Activated CD8-positive, alpha-beta memory T cell treated with anti-CD3 and anti-CD28 coated beads for 24 hours (primary cell): ENCODE measurements at regions not wholly inside any gene's neighbourhood (a gene's known extent, or its start where the extent isn't known, plus 50 kb on each side); places are given as distances from the start of the nearest gene placed in this dataset.
"Not testable (repeated sequence)": the region's sequence is repeated elsewhere in the genome, so short reads cannot be mapped to it uniquely, and the experiment has no call there.

Source experiments
- DNase-seq: peaks from one replicate; pipeline ENCODE4 v3.0.0-alpha.2; 2020

- DNase-seq = no peak
Measured at GRCh38 chr18:42334931-42335330, 379.9 kb downstream of the PIK3C3 start.

- no peak for DNase-seq
Measured at GRCh38 chr18:42336139-42336538, 381.1 kb downstream of the PIK3C3 start.

- DNase-seq = not testable (repeated sequence)
Measured at GRCh38 chr18:42337337-42337736, 382.3 kb downstream of the PIK3C3 start.

- no peak for DNase-seq
Measured at GRCh38 chr18:42338683-42339082, 383.6 kb downstream of the PIK3C3 start.

GRCh38 chr18:42339372-42339771, 384.3 kb downstream of the PIK3C3 start:
- DNase-seq = no peak

- no peak for DNase-seq
Measured at GRCh38 chr18:42340423-42341009, 385.5 kb downstream of the PIK3C3 start.

- no peak for DNase-seq
Measured at GRCh38 chr18:42341423-42341822, 386.4 kb downstream of the PIK3C3 start.

- DNase-seq = no peak
Measured at GRCh38 chr18:42348722-42349121, 393.7 kb downstream of the PIK3C3 start.

GRCh38 chr18:42351455-42351854, 396.4 kb downstream of the PIK3C3 start:
- DNase-seq = no peak

- no peak for DNase-seq
Measured at GRCh38 chr18:42360716-42361115, 405.7 kb downstream of the PIK3C3 start.

- DNase-seq = no peak
Measured at GRCh38 chr18:42363446-42364441, 408.7 kb downstream of the PIK3C3 start.

GRCh38 chr18:42364766-42365165, 409.7 kb downstream of the PIK3C3 start:
- no peak for DNase-seq

GRCh38 chr18:42365591-42365990, 410.6 kb downstream of the PIK3C3 start:
- no peak for DNase-seq

GRCh38 chr18:42373584-42373983, 418.6 kb downstream of the PIK3C3 start:
- DNase-seq = no peak

- DNase-seq = no peak
Measured at GRCh38 chr18:42374961-42375360, 419.9 kb downstream of the PIK3C3 start.

- not testable (repeated sequence) for DNase-seq
Measured at GRCh38 chr18:42378854-42379253, 423.8 kb downstream of the PIK3C3 start.

GRCh38 chr18:42381236-42381635, 426.2 kb downstream of the PIK3C3 start:
- DNase-seq = not testable (repeated sequence)

GRCh38 chr18:42392416-42392815, 437.4 kb downstream of the PIK3C3 start:
- no peak for DNase-seq

GRCh38 chr18:42392926-42393325, 437.9 kb downstream of the PIK3C3 start:
- DNase-seq = no peak

- DNase-seq = no peak
Measured at GRCh38 chr18:42394238-42394637, 439.2 kb downstream of the PIK3C3 start.

- DNase-seq = no peak
Measured at GRCh38 chr18:42401131-42401673, 446.2 kb downstream of the PIK3C3 start.

- DNase-seq = no peak
Measured at GRCh38 chr18:42404151-42404550, 449.1 kb downstream of the PIK3C3 start.

GRCh38 chr18:42409005-42409404, 454.0 kb downstream of the PIK3C3 start:
- no peak for DNase-seq

- DNase-seq = no peak
Measured at GRCh38 chr18:42412281-42412680, 457.2 kb downstream of the PIK3C3 start.
